HCT116 (cell line): ENCODE measurements at regions not wholly inside any gene's neighbourhood (a gene's known extent, or its start where the extent isn't known, plus 50 kb on each side); places are given as distances from the start of the nearest gene placed in this dataset.

Experiments used
- ATAC-seq: fragments of 200-7000 bp; cut with Tn5 transposase; 2 replicates; pipeline ENCODE4 v1.9.1; 2020; ENCODE audit warnings: mild to moderate bottlenecking, moderate library complexity
- BruUV-seq: library from RNA; stranded (reverse); fragments of 400-500 nt; replicated peaks from 2 replicates; lab custom pipeline; 2021; lab: Mats Ljungman, UMichigan
- CTCF ChIA-PET: fragments of 300-600 bp; sonication (Branson Sonifier 250); formaldehyde crosslinking; loops from one replicate; lab custom pipeline; 2021; ENCODE audit warnings: antibody characterized with exemption; lab: Charles Lee
- POLR2A ChIA-PET: fragments of 300-600, 350-600 bp; sonication (Branson Sonifier 250); formaldehyde crosslinking; loops from one replicate; lab custom pipeline; 2021; ENCODE audit warnings: antibody characterized with exemption; lab: Charles Lee
- RAD21 ChIA-PET, 2 experiments: fragments of 300-600 bp; sonication (Branson Sonifier 250); formaldehyde crosslinking; loops; one replicate each; lab custom pipeline; 2023; ENCODE audit warnings: low total read pairs in 2 of 2; ENCODE audit not compliant: uncharacterized antibody in 2 of 2, unreplicated experiment in 2 of 2, low non-redundant PET in 1 of 2; lab: Charles Lee
- DNase-seq: peaks from one replicate; pipeline ENCODE4 v3.0.0-alpha.2; 2010; ENCODE audit warnings: low read depth, low spot score
- H2AFZ ChIP-seq: fragments of 200-600 bp; shearing (Covaris generic), sonication (generic); 2 replicates; pipeline ENCODE4 v1.6.1; 2017; ENCODE audit warnings: low read depth, mixed run types, mixed read lengths, antibody characterized with exemption, low read length; ENCODE audit not compliant: poor library complexity, severe bottlenecking
- H3K27ac ChIP-seq: 2 replicates; pipeline ENCODE4 v1.5.1; 2012; ENCODE audit warnings: low read depth, low read length
- H3K27me3 ChIP-seq: fragments of 200-600 bp; sonication (generic); 2 replicates; pipeline ENCODE4 v1.6.1; 2016; ENCODE audit warnings: mixed run types, low read length, mixed read lengths; ENCODE audit not compliant: insufficient read depth
- H3K36me3 ChIP-seq, 2 experiments: fragments of 200-500 bp in 1 of 2; fragments of 200-600 bp in 1 of 2; sonication (Bioruptor generic) in 1 of 2; sonication (generic) in 1 of 2; 2 replicates each; pipeline versions ENCODE4 v1.5.1 to v1.6.1; 2014 to 2016; ENCODE audit warnings: low read length in 2 of 2, inconsistent platforms in 1 of 2, mixed read lengths in 1 of 2, mixed run types in 1 of 2; ENCODE audit not compliant: insufficient read depth in 2 of 2, control insufficient read depth in 1 of 2
- H3K4me1 ChIP-seq, 2 experiments: fragments of 200-600 bp in 1 of 2; sonication (generic) in 1 of 2; 2 replicates each; pipeline versions ENCODE4 v1.5.1 to v1.6.1; 2012 to 2017; ENCODE audit warnings: low read length in 2 of 2, inconsistent platforms in 1 of 2, mild to moderate bottlenecking in 1 of 2, mixed read lengths in 1 of 2, mixed run types in 1 of 2, moderate library complexity in 1 of 2; ENCODE audit not compliant: insufficient read depth in 2 of 2, control insufficient read depth in 1 of 2
- H3K4me2 ChIP-seq: fragments of 200-600 bp; sonication (generic); 2 replicates; pipeline ENCODE4 v1.6.1; 2017; ENCODE audit warnings: mixed run types, low read length, mixed read lengths
- H3K4me3 ChIP-seq, 2 experiments: fragments of 200-600 bp in 1 of 2; sonication (generic) in 1 of 2; replicated peaks in 1 of 2; 2 replicates each; pipeline ENCODE4 v1.5.1; 2011 to 2016; ENCODE audit warnings: low read length in 2 of 2, control low read depth in 1 of 2, low read depth in 1 of 2, mild to moderate bottlenecking in 1 of 2, mixed read lengths in 1 of 2, mixed run types in 1 of 2
- H3K79me2 ChIP-seq: fragments of 200-600 bp; sonication (generic); 2 replicates; pipeline ENCODE4 v1.6.1; 2017; ENCODE audit warnings: mild to moderate bottlenecking, mixed run types, low read length, moderate library complexity, mixed read lengths; ENCODE audit not compliant: insufficient read depth
- H3K9ac ChIP-seq: fragments of 200-600 bp; sonication (generic); 2 replicates; pipeline ENCODE4 v1.6.1; 2016; ENCODE audit warnings: low read length, mixed read lengths
- H3K9me2 ChIP-seq: fragments of 200-600 bp; sonication (generic), shearing (Covaris generic); 2 replicates; pipeline ENCODE4 v1.6.1; 2017; ENCODE audit warnings: mixed run types, mild to moderate bottlenecking, moderate library complexity; ENCODE audit not compliant: insufficient read depth
- H3K9me3 ChIP-seq, 2 experiments: fragments of 200-500 bp in 1 of 2; fragments of 200-600 bp in 1 of 2; sonication (Bioruptor generic) in 1 of 2; sonication (generic) in 1 of 2; 2 replicates each; pipeline ENCODE4 v1.6.1; 2014 to 2017; ENCODE audit warnings: low read length in 2 of 2, mixed read lengths in 2 of 2, inconsistent platforms in 1 of 2, low read depth in 1 of 2, mild to moderate bottlenecking in 1 of 2, mixed run types in 1 of 2, moderate library complexity in 1 of 2; ENCODE audit not compliant: control insufficient read depth in 1 of 2, insufficient read depth in 1 of 2
- H4K20me1 ChIP-seq: fragments of 200-600 bp; sonication (generic), shearing (Covaris generic); 2 replicates; pipeline ENCODE4 v1.6.1; 2017; ENCODE audit warnings: mixed run types, mild to moderate bottlenecking, moderate library complexity; ENCODE audit not compliant: insufficient read depth
- ELF1 ChIP-seq: IDR thresholded peaks from 2 replicates; pipeline ENCODE4 v1.6.1; 2012; ENCODE audit warnings: low read depth, borderline replicate concordance
- EZH2 ChIP-seq: fragments of 200-600 bp; sonication (generic); IDR thresholded peaks from 2 replicates; pipeline ENCODE4 v1.6.1; 2017; ENCODE audit warnings: antibody characterized with exemption, mixed run types
- EZH2phosphoT487 ChIP-seq: fragments of 200-600 bp; IDR thresholded peaks from 2 replicates; pipeline ENCODE4 v1.6.1; 2018; ENCODE audit warnings: antibody characterized with exemption, borderline replicate concordance
- FOSL1 ChIP-seq: IDR thresholded peaks from 2 replicates; pipeline ENCODE4 v1.6.1; 2012; ENCODE audit warnings: low read depth
- POLR2A ChIP-seq: IDR thresholded peaks from 2 replicates; pipeline ENCODE4 v1.7.0; 2011; ENCODE audit warnings: borderline replicate concordance; ENCODE audit not compliant: insufficient read depth, insufficient read length; ENCODE audit errors: extremely low read depth
- POLR2AphosphoS5 ChIP-seq: IDR thresholded peaks from 2 replicates; pipeline ENCODE4 v1.6.1; 2011; ENCODE audit warnings: mild to moderate bottlenecking, low read depth, low read length, moderate library complexity
- TCF7L2 ChIP-seq: IDR thresholded peaks from 2 replicates; pipeline ENCODE4 v1.7.0; 2011; ENCODE audit warnings: borderline replicate concordance, inconsistent platforms; ENCODE audit not compliant: insufficient read depth, insufficient read length; ENCODE audit errors: extremely low read depth
- ZFX ChIP-seq: fragments of 450-650 bp; IDR thresholded peaks from 2 replicates; pipeline ENCODE4 v1.6.1; 2017
- intact Hi-C: fragments of 100-400 bp; cut with micrococcal nuclease; formaldehyde crosslinking; loops from 2 replicates; pipeline ENCODE4 v1.10.0; 2022
- TF ChIP-seq, protein P1 (sequence below): IDR thresholded peaks from 2 replicates; pipeline ENCODE4 v1.6.1; 2011; ENCODE audit warnings: mild to moderate bottlenecking, low read length, moderate library complexity; ENCODE audit not compliant: insufficient replicate concordance; ENCODE audit errors: extremely low read depth
- TF ChIP-seq, protein P2 (sequence below): IDR thresholded peaks from 2 replicates; pipeline ENCODE4 v1.6.1; 2012

- intact Hi-C loops: no loop called here
- no peaks in the 10 kb centered on the region for H3K36me3 ChIP-seq
- no peaks in the 10 kb centered on the region for H3K79me2 ChIP-seq
- DNase-seq (no peak), ATAC-seq (no peak)
- H4K20me1 ChIP-seq: no peaks in the 10 kb centered on the region
- H3K9me3 ChIP-seq: peaks cover 18 to 23% of the 10 kb centered on the region in 2 experiments; a peak in 2 of 4 replicates
- no peak for TF ChIP-seq POLR2AphosphoS5
- TF ChIP-seq, protein P1, sequence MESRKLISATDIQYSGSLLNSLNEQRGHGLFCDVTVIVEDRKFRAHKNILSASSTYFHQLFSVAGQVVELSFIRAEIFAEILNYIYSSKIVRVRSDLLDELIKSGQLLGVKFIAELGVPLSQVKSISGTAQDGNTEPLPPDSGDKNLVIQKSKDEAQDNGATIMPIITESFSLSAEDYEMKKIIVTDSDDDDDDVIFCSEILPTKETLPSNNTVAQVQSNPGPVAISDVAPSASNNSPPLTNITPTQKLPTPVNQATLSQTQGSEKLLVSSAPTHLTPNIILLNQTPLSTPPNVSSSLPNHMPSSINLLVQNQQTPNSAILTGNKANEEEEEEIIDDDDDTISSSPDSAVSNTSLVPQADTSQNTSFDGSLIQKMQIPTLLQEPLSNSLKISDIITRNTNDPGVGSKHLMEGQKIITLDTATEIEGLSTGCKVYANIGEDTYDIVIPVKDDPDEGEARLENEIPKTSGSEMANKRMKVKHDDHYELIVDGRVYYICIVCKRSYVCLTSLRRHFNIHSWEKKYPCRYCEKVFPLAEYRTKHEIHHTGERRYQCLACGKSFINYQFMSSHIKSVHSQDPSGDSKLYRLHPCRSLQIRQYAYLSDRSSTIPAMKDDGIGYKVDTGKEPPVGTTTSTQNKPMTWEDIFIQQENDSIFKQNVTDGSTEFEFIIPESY: no peak
- POLR2A ChIA-PET: no interaction called here
- no peak overlapping the region for H3K4me2 ChIP-seq
- H3K4me3 ChIP-seq: no peak overlapping the region
- RAD21 ChIA-PET: no interaction called here
- H3K9ac ChIP-seq: no peak overlapping the region
- H3K4me1 ChIP-seq: no peaks in the 10 kb centered on the region
- no peaks in the 10 kb centered on the region for H3K27me3 ChIP-seq
- CTCF ChIA-PET: no interaction called here
- no TSS peak for BruUV-seq
- no peak overlapping the region for H2AFZ ChIP-seq
- H3K9me2 ChIP-seq: no peaks in the 10 kb centered on the region
- H3K27ac ChIP-seq: no peak overlapping the region
Measured at GRCh38 chr21:27233514-27234115, 266.7 kb upstream of the ADAMTS5 start.

DNA sequence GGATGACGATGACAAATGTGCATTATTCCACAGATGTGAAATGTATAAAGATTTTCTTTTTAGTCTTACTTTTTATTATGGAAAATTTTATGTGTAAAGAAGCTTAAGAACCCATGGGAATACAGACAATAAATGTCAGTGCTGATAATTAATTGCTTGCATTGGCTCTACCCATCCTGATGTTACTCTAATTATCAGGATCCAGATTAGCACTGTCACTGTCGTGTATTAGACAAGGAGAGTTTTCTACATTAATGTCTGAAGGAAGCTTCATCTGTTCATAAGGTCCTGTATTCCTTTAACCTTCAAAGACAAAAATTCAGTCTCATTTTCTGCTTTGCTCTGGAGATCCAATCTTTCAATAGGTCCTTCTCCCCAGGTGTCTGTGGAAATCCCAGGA, 259.1 kb upstream of the ADAMTS5 start:
- Histone ChIP-seq H3K9ac (no peak overlapping the region), H3K9me2 (no peaks in the 10 kb centered on the region), H3K27ac (no peak overlapping the region), H4K20me1 (no peaks in the 10 kb centered on the region), H3K79me2 (no peaks in the 10 kb centered on the region), H3K27me3 (no peaks in the 10 kb centered on the region), H3K4me2 (no peak overlapping the region), H2AFZ (no peak overlapping the region), H3K36me3 (no peaks in the 10 kb centered on the region), H3K9me3 (peaks cover 21 to 28% of the 10 kb centered on the region in 2 experiments; a peak in 3 of 4 replicates), H3K4me1 (no peaks in the 10 kb centered on the region), H3K4me3 (no peak overlapping the region)
- TF ChIP-seq EZH2 (no peak), FOSL1 (no peak), ZFX (no peak), POLR2A (no peak), TCF7L2 (no peak), ELF1 (no peak), EZH2phosphoT487 (no peak), POLR2AphosphoS5 (no peak)
- TF ChIP-seq, protein P1: no peak
- TF ChIP-seq, protein P2, sequence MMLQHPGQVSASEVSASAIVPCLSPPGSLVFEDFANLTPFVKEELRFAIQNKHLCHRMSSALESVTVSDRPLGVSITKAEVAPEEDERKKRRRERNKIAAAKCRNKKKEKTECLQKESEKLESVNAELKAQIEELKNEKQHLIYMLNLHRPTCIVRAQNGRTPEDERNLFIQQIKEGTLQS: no peak
- ATAC-seq (no peak), DNase-seq (no peak)
- POLR2A ChIA-PET: no interaction called here
- intact Hi-C loops: no loop called here
- RAD21 ChIA-PET: no interaction called here
- no TSS peak for BruUV-seq
- CTCF ChIA-PET: no interaction called here
